Tibial nerve (tissue), 4 donors: ENCODE measurements at regions not wholly inside any gene's neighbourhood (a gene's known extent, or its start where the extent isn't known, plus 50 kb on each side); places are given as distances from the start of the nearest gene placed in this dataset.
"Not testable (repeated sequence)": the region's sequence is repeated elsewhere in the genome, so short reads cannot be mapped to it uniquely, and the experiment has no call there.

ENCODE experiments used
- DNase-seq, 2 donors: peaks; one replicate each; pipeline ENCODE4 v3.0.0-alpha.2; 2019; ENCODE audit warnings: low spot score in 2 of 2
- H3K27ac ChIP-seq, 4 donors: fragments of 200-600 bp; sonication (generic) in 3 of 4; one replicate each; pipeline ENCODE4 v1.5.1; 2017 to 2019; ENCODE audit warnings: mild to moderate bottlenecking in 1 of 4
- H3K27me3 ChIP-seq, 2 donors: fragments of 200-600 bp; sonication (generic) in 1 of 2; one replicate each; pipeline versions ENCODE4 v1.5.1 to v1.6.0; 2017 to 2019
- H3K36me3 ChIP-seq, 3 donors: fragments of 200-600 bp; sonication (generic); one replicate each; pipeline ENCODE4 v1.5.1; 2018 to 2019
- H3K4me1 ChIP-seq, 4 donors: fragments of 200-600 bp; sonication (generic) in 3 of 4; one replicate each; pipeline ENCODE4 v1.5.1; 2017 to 2019
- H3K4me3 ChIP-seq, 4 donors: fragments of 200-600 bp; sonication (generic) in 3 of 4; one replicate each; pipeline ENCODE4 v1.5.1; 2017 to 2019; ENCODE audit warnings: mild to moderate bottlenecking in 1 of 4, moderate library complexity in 1 of 4
- H3K9me3 ChIP-seq, 4 donors: fragments of 200-600 bp; sonication (generic) in 3 of 4; one replicate each; pipeline ENCODE4 v1.5.1; 2017 to 2019
- EP300 ChIP-seq, 2 donors: sonication (generic); formaldehyde crosslinking; IDR thresholded peaks; one replicate each; pipeline ENCODE4 v1.6.1; 2017; ENCODE audit warnings: antibody characterized with exemption in 2 of 2, mild to moderate bottlenecking in 1 of 2
- POLR2A ChIP-seq, 2 donors: fragments of 450-650 bp; IDR thresholded peaks; one replicate each; pipeline ENCODE4 v1.6.1; 2017; ENCODE audit warnings: antibody characterized with exemption in 2 of 2, mild to moderate bottlenecking in 2 of 2, moderate library complexity in 2 of 2
- WGBS, 2 donors: methylation state at CpG; one replicate each; pipeline ENCODE4 v1.1.5; 2018; 5-methylcytosine and 5-hydroxymethylcytosine counted together
- TF ChIP-seq, protein P1 (sequence below), 5 experiments: fragments of 200-600 bp in 3 of 5; fragments of 450-650 bp in 2 of 5; sonication (generic) in 3 of 5; IDR thresholded peaks; one replicate each; pipeline ENCODE4 v1.5.1; 2016 to 2019; ENCODE audit warnings: antibody characterized with exemption in 5 of 5, mild to moderate bottlenecking in 3 of 5, moderate library complexity in 2 of 5

DNA sequence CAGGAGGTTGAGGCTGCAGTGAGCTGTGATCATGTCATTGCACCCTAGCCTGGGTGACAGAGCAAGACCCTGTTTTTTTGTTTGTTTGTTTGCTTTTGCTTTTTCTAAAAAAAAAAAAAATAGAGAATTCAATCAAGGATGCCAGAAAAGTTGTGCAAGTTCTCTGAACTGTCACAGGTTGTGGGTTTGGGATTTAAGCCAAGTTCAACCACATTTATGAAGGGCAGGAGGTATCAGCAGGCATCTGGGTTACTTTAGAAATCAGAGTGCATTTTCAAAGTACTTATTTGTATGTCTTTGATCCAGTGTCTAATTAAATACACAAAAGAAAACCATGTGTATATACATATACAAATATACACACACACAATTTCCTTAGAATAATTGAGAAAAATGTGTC is 151.2 kb upstream of the MINDY3 start:
- no peak for DNase-seq

DNA sequence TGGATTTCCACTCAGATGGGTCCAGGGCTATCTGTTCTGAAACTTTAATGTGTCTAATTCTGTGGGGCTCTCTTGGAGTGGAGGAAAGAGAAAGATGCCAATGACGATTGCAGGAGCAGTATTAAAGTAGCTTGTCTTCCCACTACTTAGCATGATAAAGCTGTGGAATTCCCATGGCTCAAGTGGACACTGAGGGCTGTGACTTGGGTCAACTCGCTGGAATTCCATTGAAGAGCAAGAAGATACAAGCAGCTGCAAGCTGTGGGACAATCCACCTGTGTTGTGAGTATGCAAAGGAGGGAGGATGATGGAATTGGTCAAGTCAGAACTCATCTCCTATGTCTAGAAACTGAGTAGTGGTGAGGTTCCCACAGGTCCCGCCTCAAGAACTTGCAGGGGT is 154.2 kb upstream of the MINDY3 start:
- Histone ChIP-seq H3K27ac (no peak overlapping the region), H3K9me3 (peaks cover 0 to 28% (median 0%) of the 10 kb centered on the region in 4 donors)

More for the DNA sequence above, 151.2 kb upstream of the MINDY3 start:
- no peak for TF ChIP-seq EP300 (IDR thresholded peaks at IDR 0.05)
- TF ChIP-seq, protein P1, sequence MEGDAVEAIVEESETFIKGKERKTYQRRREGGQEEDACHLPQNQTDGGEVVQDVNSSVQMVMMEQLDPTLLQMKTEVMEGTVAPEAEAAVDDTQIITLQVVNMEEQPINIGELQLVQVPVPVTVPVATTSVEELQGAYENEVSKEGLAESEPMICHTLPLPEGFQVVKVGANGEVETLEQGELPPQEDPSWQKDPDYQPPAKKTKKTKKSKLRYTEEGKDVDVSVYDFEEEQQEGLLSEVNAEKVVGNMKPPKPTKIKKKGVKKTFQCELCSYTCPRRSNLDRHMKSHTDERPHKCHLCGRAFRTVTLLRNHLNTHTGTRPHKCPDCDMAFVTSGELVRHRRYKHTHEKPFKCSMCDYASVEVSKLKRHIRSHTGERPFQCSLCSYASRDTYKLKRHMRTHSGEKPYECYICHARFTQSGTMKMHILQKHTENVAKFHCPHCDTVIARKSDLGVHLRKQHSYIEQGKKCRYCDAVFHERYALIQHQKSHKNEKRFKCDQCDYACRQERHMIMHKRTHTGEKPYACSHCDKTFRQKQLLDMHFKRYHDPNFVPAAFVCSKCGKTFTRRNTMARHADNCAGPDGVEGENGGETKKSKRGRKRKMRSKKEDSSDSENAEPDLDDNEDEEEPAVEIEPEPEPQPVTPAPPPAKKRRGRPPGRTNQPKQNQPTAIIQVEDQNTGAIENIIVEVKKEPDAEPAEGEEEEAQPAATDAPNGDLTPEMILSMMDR (IDR thresholded peaks at IDR 0.05): no peak
- no peak for TF ChIP-seq POLR2A (IDR thresholded peaks at IDR 0.05)
- H3K27ac ChIP-seq: no peak overlapping the region
- peaks cover 0 to 5% (median 0%) of the 10 kb centered on the region in 4 donors for H3K9me3 ChIP-seq
- no peaks in the 10 kb centered on the region for H3K27me3 ChIP-seq
- no peak overlapping the region for H3K4me3 ChIP-seq
- H3K4me1 ChIP-seq: no peaks in the 10 kb centered on the region
- H3K36me3 ChIP-seq: no peaks in the 10 kb centered on the region

DNA sequence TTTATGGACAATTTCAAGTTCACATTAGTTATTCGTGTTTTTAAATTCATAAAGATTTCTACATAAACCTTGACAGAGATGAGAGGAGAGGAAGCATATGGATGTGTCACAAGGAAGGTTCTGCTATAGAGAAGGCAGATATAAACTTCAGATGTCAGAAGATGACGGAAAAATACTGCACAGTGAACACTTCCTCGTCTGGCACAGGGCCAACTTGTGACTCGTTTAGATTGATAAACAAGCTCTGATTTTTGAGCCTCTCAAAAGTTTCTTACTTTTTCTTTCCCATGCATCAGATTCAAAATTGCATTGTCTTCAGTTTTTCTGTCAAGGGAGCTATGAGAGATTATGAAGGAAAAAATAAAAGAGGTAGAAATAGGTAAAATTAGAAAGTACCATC is 156.4 kb upstream of the MINDY3 start:
- Histone ChIP-seq H3K9me3 (peaks cover 0 to 41% (median 0%) of the 10 kb centered on the region in 4 donors), H3K4me3 (no peak overlapping the region), H3K36me3 (no peaks in the 10 kb centered on the region), H3K4me1 (no peaks in the 10 kb centered on the region), H3K27ac (no peak overlapping the region), H3K27me3 (no peaks in the 10 kb centered on the region)
- no peak for DNase-seq
- 57 to 60% methylated on average over 4 of the region's 4 CpGs for WGBS, 2 donors
- TF ChIP-seq POLR2A (IDR thresholded peaks at IDR 0.05): no peak
- TF ChIP-seq, protein P1 (IDR thresholded peaks at IDR 0.05): no peak
- no peak for TF ChIP-seq EP300 (IDR thresholded peaks at IDR 0.05)

More for the DNA sequence above, 154.2 kb upstream of the MINDY3 start:
- no peaks in the 10 kb centered on the region for H3K27me3 ChIP-seq
- H3K36me3 ChIP-seq: no peaks in the 10 kb centered on the region
- 69 to 70% methylated on average over 3 of the region's 3 CpGs for WGBS, 2 donors
- no peak for DNase-seq
- no peak overlapping the region for H3K4me3 ChIP-seq
- H3K4me1 ChIP-seq: no peaks in the 10 kb centered on the region
- no peak for TF ChIP-seq POLR2A (IDR thresholded peaks at IDR 0.05)
- TF ChIP-seq, protein P1 (IDR thresholded peaks at IDR 0.05): no peak
- TF ChIP-seq EP300 (IDR thresholded peaks at IDR 0.05): no peak

DNA sequence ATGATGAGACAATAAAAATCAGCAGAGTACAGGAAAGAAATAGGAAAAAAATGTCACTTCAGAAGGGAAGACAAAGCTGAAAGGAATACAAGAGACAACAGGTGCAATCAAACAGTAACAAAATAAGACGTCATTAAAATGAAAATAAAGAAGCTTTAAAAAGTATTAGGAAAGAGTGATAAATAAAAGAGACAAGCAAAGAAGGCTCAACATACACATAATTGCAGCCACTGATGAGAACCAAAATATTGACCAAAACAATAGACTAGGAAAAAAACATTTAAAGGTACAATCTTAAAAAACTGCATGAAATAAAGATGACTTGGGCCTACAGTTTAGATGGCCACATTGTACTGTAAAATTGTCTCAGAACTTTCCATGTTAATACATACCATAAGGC is 160.5 kb upstream of the MINDY3 start:
- no peaks in the 10 kb centered on the region for H3K27me3 ChIP-seq
- TF ChIP-seq EP300 (IDR thresholded peaks at IDR 0.05) (no peak), POLR2A (IDR thresholded peaks at IDR 0.05) (no peak)
- TF ChIP-seq, protein P1 (IDR thresholded peaks at IDR 0.05): no peak
- no peak overlapping the region for H3K4me3 ChIP-seq
- no peaks in the 10 kb centered on the region for H3K4me1 ChIP-seq
- no peak for DNase-seq
- peaks cover 0 to 35% (median 0%) of the 10 kb centered on the region in 4 donors for H3K9me3 ChIP-seq
- H3K27ac ChIP-seq: no peak overlapping the region
- WGBS, 2 donors: 54 to 95% methylated on average over 1 of the region's 1 CpG
- H3K36me3 ChIP-seq: no peaks in the 10 kb centered on the region

DNA sequence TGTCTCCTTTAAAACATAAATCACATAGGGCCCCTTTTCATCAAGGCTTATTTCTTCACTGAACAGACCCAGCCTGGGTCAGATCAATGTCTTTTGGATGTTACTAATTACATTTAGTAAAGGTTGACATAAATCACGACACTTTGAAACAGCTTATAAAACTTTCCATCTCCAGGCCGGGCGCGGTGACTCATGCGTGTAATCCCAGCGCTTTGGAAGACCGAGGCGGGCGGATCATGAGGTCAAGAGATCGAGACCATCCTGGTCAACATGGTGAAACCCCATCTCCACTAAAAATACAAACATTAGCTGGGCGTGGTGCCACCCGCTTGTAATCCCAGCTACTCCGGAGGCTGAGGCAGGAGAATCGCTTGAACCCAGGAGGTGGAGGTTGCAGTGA is 166.5 kb upstream of the MINDY3 start:
- H3K9me3 ChIP-seq, H3K4me1 ChIP-seq, H3K27me3 ChIP-seq, H3K4me3 ChIP-seq, H3K27ac ChIP-seq, DNase-seq, H3K36me3 ChIP-seq: not testable (repeated sequence)
- 79 to 81% methylated on average over 14 of the region's 14 CpGs for WGBS, 2 donors

DNA sequence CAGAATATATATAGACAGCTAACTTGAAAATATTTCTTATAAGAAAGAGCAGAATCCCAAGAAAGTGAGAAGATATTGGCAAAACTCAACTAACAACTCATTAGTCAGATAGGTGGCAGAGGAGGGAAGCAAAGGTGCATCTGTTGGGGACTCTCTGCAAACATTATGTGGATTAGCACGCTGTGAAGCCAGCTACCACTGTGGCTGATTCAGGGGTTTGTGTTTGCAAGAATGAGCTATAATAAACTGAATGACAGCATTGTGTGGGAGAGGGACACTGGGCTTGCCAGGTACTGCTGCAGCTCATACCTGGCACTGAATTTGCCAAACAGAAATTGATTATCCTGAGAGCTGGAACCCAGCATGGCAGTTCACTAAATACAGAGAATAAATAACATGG is 170.3 kb upstream of the MINDY3 start:
- H3K4me1 ChIP-seq: no peaks in the 10 kb centered on the region
- H3K9me3 ChIP-seq: peaks cover 0 to 23% (median 2%) of the 10 kb centered on the region in 4 donors
- TF ChIP-seq, protein P1 (IDR thresholded peaks at IDR 0.05): no peak
- TF ChIP-seq POLR2A (IDR thresholded peaks at IDR 0.05): no peak
- no peak for TF ChIP-seq EP300 (IDR thresholded peaks at IDR 0.05)
- DNase-seq: no peak
- no peaks in the 10 kb centered on the region for H3K36me3 ChIP-seq
- H3K27ac ChIP-seq: no peak overlapping the region
- H3K4me3 ChIP-seq: no peak overlapping the region
- H3K27me3 ChIP-seq: no peaks in the 10 kb centered on the region
- WGBS, 2 donors: 42 to 52% methylated on average over 1 of the region's 1 CpG
